ENCODE measurements at regions not wholly inside any gene's neighbourhood (a gene's known extent, or its start where the extent isn't known, plus 50 kb on each side); places are given as distances from the start of the nearest gene placed in this dataset.

- Histone ChIP-seq H2BK15ac (ENCODE audit: low read depth, low read length) (no peak overlapping the region), H3K79me1 (ENCODE audit: insufficient read depth, low read depth, low read length, poor library complexity, severe bottlenecking) (no peaks in the 10 kb centered on the region)
- WGBS (ENCODE audit: extremely low coverage, insufficient read length, low lambda C conversion rate): no CpG with 5 or more reads among the region's 2 CpGs
Measured at GRCh38 chr7:94760446-94761100, 104.6 kb upstream of the SGCE start.

More at GRCh38 chr7:94760446-94761100, 104.6 kb upstream of the SGCE start:
- Histone ChIP-seq H2BK120ac (ENCODE audit: low read depth, low read length, poor library complexity, severe bottlenecking) (no peak overlapping the region), H3K79me2 (ENCODE audit: insufficient read depth, low read length) (no peaks in the 10 kb centered on the region), H4K8ac (replicated peaks; ENCODE audit: insufficient read length, low read depth, low read length) (no peak overlapping the region), H2BK12ac (ENCODE audit: insufficient read length, low read depth, low read length) (no peak overlapping the region), H4K91ac (ENCODE audit: insufficient read length, low read depth, low read length) (no peak overlapping the region), H3K23ac (ENCODE audit: insufficient read length, low read depth, low read length) (no peak overlapping the region), H4K20me1 (ENCODE audit: control insufficient read depth, insufficient read depth, insufficient read length) (no peaks in the 10 kb centered on the region), H3K9ac (ENCODE audit: extremely low read depth, insufficient read length, low read length) (no peak overlapping the region), H3K4ac (ENCODE audit: low read depth, low read length) (no peak overlapping the region), H3K14ac (ENCODE audit: insufficient read depth, low read length) (no peak overlapping the region), H3K27me3 (ENCODE audit: insufficient read depth, low read length) (no peaks in the 10 kb centered on the region), H3K18ac (ENCODE audit: insufficient read length, low read depth, low read length) (no peak overlapping the region), H3K4me1 (ENCODE audit: insufficient read depth, low read length) (no peaks in the 10 kb centered on the region), H2BK5ac (ENCODE audit: insufficient read length, low read length) (no peak overlapping the region), H3K56ac (ENCODE audit: insufficient read length, low read depth, low read length) (no peak overlapping the region), H2AK5ac (ENCODE audit: insufficient read length, low read length) (no peak overlapping the region), H4K5ac (ENCODE audit: insufficient read length, low read depth, low read length) (no peak overlapping the region), H3K23me2 (ENCODE audit: insufficient read length, low read depth, low read length, poor library complexity, severe bottlenecking) (no peaks in the 10 kb centered on the region), H3K4me2 (ENCODE audit: insufficient read depth, insufficient read length, low read length) (no peak overlapping the region), H3K9me3 (ENCODE audit: control insufficient read depth, low read depth, low read length) (no peaks in the 10 kb centered on the region), H3T11ph (ENCODE audit: low read length) (no peak overlapping the region), H2BK20ac (ENCODE audit: low read depth, low read length, poor library complexity, severe bottlenecking) (no peak overlapping the region), H2AFZ (ENCODE audit: low read length) (no peak overlapping the region), H3K27ac (ENCODE audit: insufficient read length, low read depth, low read length) (no peak overlapping the region)
- no peak overlapping the region for H3K4me3 Mint-ChIP-seq
- no peak for DNase-seq
- H3K27ac Mint-ChIP-seq: no peak overlapping the region
- H3K27me3 Mint-ChIP-seq (ENCODE audit: low read depth): no peaks in the 10 kb centered on the region
- peaks cover 7 to 13% of the 10 kb centered on the region in 2 experiments; a peak in 4 of 5 replicates for H3K9me3 Mint-ChIP-seq
- no peaks in the 10 kb centered on the region for H3K4me1 Mint-ChIP-seq
- peaks cover 0 to 6% (median 2%) of the 10 kb centered on the region in 3 experiments; a peak in 4 of 7 replicates for H3K36me3 Mint-ChIP-seq (ENCODE audit: insufficient read depth in 1 of 3, low read depth in 3 of 3)
- TF ChIP-seq CTCF (conservative IDR thresholded peaks at IDR 0.05): no peak
